Neuronal stem cell (in vitro differentiated cells): ENCODE measurements at regions not wholly inside any gene's neighbourhood (a gene's known extent, or its start where the extent isn't known, plus 50 kb on each side); places are given as distances from the start of the nearest gene placed in this dataset.

Source experiments
- DNase-seq: peaks from one replicate; pipeline ENCODE4 v3.0.0-alpha.2; 2013; ENCODE audit warnings: low spot score
- H2AFZ ChIP-seq: one replicate; pipeline ENCODE4 v1.6.1; 2013; ENCODE audit warnings: mild to moderate bottlenecking, low read length, inconsistent platforms
- H2AK5ac ChIP-seq: 2 replicates; pipeline ENCODE4 v1.6.1; 2013; ENCODE audit warnings: low read depth, mild to moderate bottlenecking, inconsistent platforms, low read length, moderate library complexity, mixed read lengths
- H2BK120ac ChIP-seq: 2 replicates; pipeline ENCODE4 v1.6.1; 2013; ENCODE audit warnings: low read depth, mild to moderate bottlenecking, inconsistent platforms, low read length, moderate library complexity, mixed read lengths
- H2BK12ac ChIP-seq: one replicate; pipeline ENCODE4 v1.6.1; 2013; ENCODE audit warnings: low read length, inconsistent platforms
- H2BK15ac ChIP-seq: 2 replicates; pipeline ENCODE4 v1.6.1; 2013; ENCODE audit warnings: mild to moderate bottlenecking, low read length, inconsistent platforms, mixed read lengths
- H2BK5ac ChIP-seq: one replicate; pipeline ENCODE4 v1.6.1; 2013; ENCODE audit warnings: inconsistent platforms, mild to moderate bottlenecking, low read length, moderate library complexity
- H3K14ac ChIP-seq: one replicate; pipeline ENCODE4 v1.6.1; 2013; ENCODE audit warnings: low read length, inconsistent platforms
- H3K18ac ChIP-seq: 2 replicates; pipeline ENCODE4 v1.6.1; 2013; ENCODE audit warnings: low read length, inconsistent platforms
- H3K23ac ChIP-seq: 2 replicates; pipeline ENCODE4 v1.6.1; 2013; ENCODE audit warnings: low read depth, mild to moderate bottlenecking, mixed read lengths, low read length, inconsistent platforms; ENCODE audit not compliant: poor library complexity
- H3K27ac ChIP-seq: replicated peaks from 3 replicates; pipeline ENCODE4 v1.5.1; 2013; ENCODE audit warnings: low read length, inconsistent platforms
- H3K27me3 ChIP-seq, 3 experiments: 2 replicates each; pipeline ENCODE4 v1.6.1; 2013; ENCODE audit warnings: low read length in 3 of 3, mild to moderate bottlenecking in 2 of 3, inconsistent platforms in 1 of 3, low read depth in 1 of 3, mixed read lengths in 1 of 3, moderate library complexity in 1 of 3; ENCODE audit not compliant: control insufficient read depth in 3 of 3, insufficient read depth in 3 of 3
- H3K36me3 ChIP-seq, 2 donors: replicated peaks in 1 of 2; 2 replicates each; pipeline ENCODE4 v1.6.1; 2013; ENCODE audit warnings: low read length in 2 of 2; ENCODE audit not compliant: control insufficient read depth in 2 of 2, insufficient read depth in 2 of 2
- H3K4ac ChIP-seq: 2 replicates; pipeline ENCODE4 v1.6.1; 2013; ENCODE audit warnings: inconsistent platforms, mild to moderate bottlenecking, low read length, moderate library complexity
- H3K4me1 ChIP-seq, 2 donors: 1 replicate in 1 of 2; 2 replicates in 1 of 2; pipeline ENCODE4 v1.6.1; 2013; ENCODE audit warnings: low read length in 2 of 2, low read depth in 1 of 2; ENCODE audit not compliant: control insufficient read depth in 2 of 2, insufficient read depth in 1 of 2
- H3K4me2 ChIP-seq: one replicate; pipeline ENCODE4 v1.6.1; 2013; ENCODE audit warnings: mild to moderate bottlenecking, low read length, inconsistent platforms; ENCODE audit not compliant: insufficient read depth, poor library complexity, severe bottlenecking
- H3K4me3 ChIP-seq, 2 donors: 2 replicates each; pipeline ENCODE4 v1.5.1; 2013; ENCODE audit warnings: low read length in 2 of 2, mild to moderate bottlenecking in 2 of 2, inconsistent platforms in 1 of 2, moderate library complexity in 1 of 2
- H3K79me1 ChIP-seq: one replicate; pipeline ENCODE4 v1.6.1; 2013; ENCODE audit warnings: low read depth, mild to moderate bottlenecking, inconsistent platforms, low read length, moderate library complexity
- H3K9ac ChIP-seq: one replicate; pipeline ENCODE4 v1.6.1; 2013; ENCODE audit warnings: mild to moderate bottlenecking, low read depth, low read length, inconsistent platforms; ENCODE audit not compliant: poor library complexity
- H3K9me3 ChIP-seq, 2 donors: replicated peaks in 1 of 2; 2 replicates each; pipeline versions ENCODE3 to v1.6.1; 2013; ENCODE audit warnings: low read length in 2 of 2, mild to moderate bottlenecking in 2 of 2, inconsistent platforms in 1 of 2, low read depth in 1 of 2, mixed read lengths in 1 of 2, moderate library complexity in 1 of 2; ENCODE audit not compliant: control insufficient read depth in 2 of 2, insufficient read depth in 1 of 2
- H4K8ac ChIP-seq: one replicate; pipeline ENCODE4 v1.6.1; 2013; ENCODE audit warnings: low read depth, mild to moderate bottlenecking, inconsistent platforms, low read length, moderate library complexity
- H4K91ac ChIP-seq: one replicate; pipeline ENCODE4 v1.6.1; 2013; ENCODE audit warnings: low read length, low read depth, mild to moderate bottlenecking, inconsistent platforms; ENCODE audit not compliant: poor library complexity
- WGBS, 2 donors: extraction: QIAGEN DNeasy Blood & Tissue Kit; methylation state at CpG; one replicate each; pipeline ENCODE4 v1.1.7; 2013; ENCODE audit warnings: missing lambda C conversion rate in 2 of 2, mixed read lengths in 1 of 2; ENCODE audit not compliant: insufficient read length in 2 of 2, insufficient replicate concordance in 1 of 2; ENCODE audit errors: extremely low coverage in 2 of 2; 5-methylcytosine and 5-hydroxymethylcytosine counted together

GRCh38 chr2:19494241-19494640 is 135.8 kb upstream of the OSR1 start:
- Histone ChIP-seq H3K4me3 (no peak overlapping the region), H2AK5ac (no peak overlapping the region), H4K8ac (no peak overlapping the region), H2AFZ (no peak overlapping the region), H2BK12ac (no peak overlapping the region), H3K18ac (no peak overlapping the region), H3K4me1 (no peaks in the 10 kb centered on the region), H3K23ac (no peak overlapping the region), H2BK5ac (no peak overlapping the region), H3K4ac (no peak overlapping the region), H3K4me2 (no peak overlapping the region), H2BK15ac (no peak overlapping the region), H3K9ac (no peak overlapping the region), H3K79me1 (no peaks in the 10 kb centered on the region), H4K91ac (no peak overlapping the region), H3K9me3 (no peaks in the 10 kb centered on the region), H3K27ac (no peak overlapping the region), H3K14ac (no peak overlapping the region), H3K36me3 (no peaks in the 10 kb centered on the region), H3K27me3 (peaks cover 0 to 3% (median 0%) of the 10 kb centered on the region in 3 experiments), H2BK120ac (no peak overlapping the region)
- no peak for DNase-seq
- no CpG with 5 or more reads among the region's 4 CpGs for WGBS, 2 donors

- Histone ChIP-seq H3K9me3 (no peaks in the 10 kb centered on the region), H3K79me1 (no peaks in the 10 kb centered on the region), H2AFZ (no peak overlapping the region), H3K4ac (no peak overlapping the region), H3K27ac (no peak overlapping the region), H3K14ac (no peak overlapping the region), H4K8ac (no peak overlapping the region), H3K9ac (no peak overlapping the region), H4K91ac (no peak overlapping the region), H2AK5ac (no peak overlapping the region), H2BK120ac (no peak overlapping the region), H2BK15ac (no peak overlapping the region), H2BK5ac (no peak overlapping the region), H3K18ac (no peak overlapping the region), H3K23ac (no peak overlapping the region), H3K36me3 (no peaks in the 10 kb centered on the region), H3K4me1 (no peaks in the 10 kb centered on the region), H3K4me2 (no peak overlapping the region), H3K4me3 (no peak overlapping the region), H2BK12ac (no peak overlapping the region), H3K27me3 (peaks cover 0 to 3% (median 0%) of the 10 kb centered on the region in 3 experiments)
- DNase-seq: no peak
- WGBS, 2 donors: 100% methylated on average over 1 of the region's 3 CpGs; no CpG with 5 or more reads in 1 of the 2 donors
These were observed 133.4 kb upstream of the OSR1 start for GRCh38 chr2:19491796-19492195.

- WGBS, 2 donors: no CpG with 5 or more reads among the region's 8 CpGs
- H3K23ac ChIP-seq: no peak overlapping the region
These were observed 132.5 kb upstream of the OSR1 start for GRCh38 chr2:19490846-19491435.

GRCh38 chr2:19488009-19488691 is 129.7 kb upstream of the OSR1 start:
- no peak overlapping the region for H3K4ac ChIP-seq
- peaks cover 0 to 3% (median 0%) of the 10 kb centered on the region in 3 experiments for H3K27me3 ChIP-seq
- H3K14ac ChIP-seq: no peak overlapping the region
- WGBS, 2 donors: no CpG with 5 or more reads among the region's 4 CpGs
- no peak overlapping the region for H4K91ac ChIP-seq
- H3K36me3 ChIP-seq: no peaks in the 10 kb centered on the region
- no peak overlapping the region for H2AFZ ChIP-seq
- no peak overlapping the region for H3K27ac ChIP-seq
- H3K4me2 ChIP-seq: no peak overlapping the region
- no peak overlapping the region for H2BK15ac ChIP-seq
- no peak overlapping the region for H3K18ac ChIP-seq
- H2AK5ac ChIP-seq: no peak overlapping the region
- no peaks in the 10 kb centered on the region for H3K79me1 ChIP-seq
- no peak overlapping the region for H3K4me3 ChIP-seq
- no peaks in the 10 kb centered on the region for H3K4me1 ChIP-seq
- H2BK5ac ChIP-seq: no peak overlapping the region
- H3K23ac ChIP-seq: no peak overlapping the region
- DNase-seq: no peak
- H3K9ac ChIP-seq: no peak overlapping the region
- H4K8ac ChIP-seq: no peak overlapping the region
- no peak overlapping the region for H2BK120ac ChIP-seq
- no peaks in the 10 kb centered on the region for H3K9me3 ChIP-seq
- H2BK12ac ChIP-seq: no peak overlapping the region

More at GRCh38 chr2:19490846-19491435, 132.5 kb upstream of the OSR1 start:
- no peak overlapping the region for H4K8ac ChIP-seq
- no peak overlapping the region for H3K9ac ChIP-seq
- no peak overlapping the region for H2BK15ac ChIP-seq
- no peak for DNase-seq
- no peak overlapping the region for H3K18ac ChIP-seq
- no peak overlapping the region for H2BK5ac ChIP-seq
- no peak overlapping the region for H2BK120ac ChIP-seq
- no peaks in the 10 kb centered on the region for H3K4me1 ChIP-seq
- no peaks in the 10 kb centered on the region for H3K79me1 ChIP-seq
- peaks cover 0 to 3% (median 0%) of the 10 kb centered on the region in 3 experiments for H3K27me3 ChIP-seq
- H2BK12ac ChIP-seq: no peak overlapping the region
- no peak overlapping the region for H2AK5ac ChIP-seq
- H4K91ac ChIP-seq: no peak overlapping the region
- no peak overlapping the region for H3K27ac ChIP-seq
- H3K14ac ChIP-seq: no peak overlapping the region
- no peaks in the 10 kb centered on the region for H3K36me3 ChIP-seq
- H3K4me2 ChIP-seq: no peak overlapping the region
- H3K9me3 ChIP-seq: no peaks in the 10 kb centered on the region
- H3K4me3 ChIP-seq: no peak overlapping the region
- no peak overlapping the region for H2AFZ ChIP-seq
- no peak overlapping the region for H3K4ac ChIP-seq
